ENCODE measurements at regions not wholly inside any gene's neighbourhood (a gene's known extent, or its start where the extent isn't known, plus 50 kb on each side); places are given as distances from the start of the nearest gene placed in this dataset.

DNA sequence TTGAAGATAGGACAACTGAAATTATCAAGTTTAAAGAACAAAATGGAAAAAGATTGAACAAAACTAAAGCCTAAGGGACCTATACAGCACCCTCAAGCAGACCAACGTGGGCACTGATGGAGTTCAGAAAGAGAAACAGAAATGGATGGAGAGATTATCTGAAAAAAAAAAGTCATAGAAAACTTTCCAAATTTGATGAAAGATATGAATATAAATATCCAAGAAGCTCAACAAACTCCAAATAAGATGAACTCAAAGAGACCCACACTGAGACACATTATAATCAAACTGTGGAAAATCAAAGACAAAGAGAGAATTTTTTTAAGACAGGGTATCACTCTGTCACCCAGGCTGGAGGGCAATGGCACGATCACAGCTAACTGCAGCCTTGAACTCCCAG is 128.6 kb upstream of the PUM3 start:
- no peak overlapping the region for H3K23ac ChIP-seq (ENCODE audit: low read length in 2 of 2)
- no peak overlapping the region for H3K14ac ChIP-seq (ENCODE audit: low read length in 2 of 2)
- no peak overlapping the region for H3K9ac ChIP-seq (ENCODE audit: low read length)
- H2BK15ac ChIP-seq (ENCODE audit: low read depth, poor library complexity, severe bottlenecking): no peak overlapping the region
- H3K79me1 ChIP-seq (replicated peaks; ENCODE audit: low read length, poor library complexity, severe bottlenecking): no peaks in the 10 kb centered on the region
- 57% methylated on average over 1 of the region's 2 CpGs for WGBS
- no peaks in the 10 kb centered on the region for H3K4me1 ChIP-seq (ENCODE audit: control insufficient read depth, insufficient read depth, low read depth, low read length)
- H3K18ac ChIP-seq (ENCODE audit: low read depth in 1 of 2, low read length in 2 of 2): no peak overlapping the region
- DNase-seq: no peak
- no peak overlapping the region for H3K27ac ChIP-seq (ENCODE audit: low read length, poor library complexity, severe bottlenecking)
- no peak overlapping the region for H4K91ac ChIP-seq (ENCODE audit: low read length)
- H2BK5ac ChIP-seq (ENCODE audit: low read depth, low read length, poor library complexity, severe bottlenecking): no peak overlapping the region
- H4K8ac ChIP-seq (ENCODE audit: low read length): no peak overlapping the region
- H3K27me3 ChIP-seq (ENCODE audit: control insufficient read depth in 1 of 2, insufficient read depth in 1 of 2, low read length in 2 of 2): no peaks in the 10 kb centered on the region
- no peak overlapping the region for H2AK5ac ChIP-seq (ENCODE audit: low read length, severe bottlenecking)
- no peak overlapping the region for H3K4me2 ChIP-seq (ENCODE audit: low read length, poor library complexity, severe bottlenecking)
- H3K9me3 ChIP-seq (ENCODE audit: control insufficient read depth, low read length): peaks cover 28% of the 10 kb centered on the region
- H2AFZ ChIP-seq (ENCODE audit: low read depth, low read length): no peak overlapping the region
- H2BK120ac ChIP-seq (ENCODE audit: low read depth, low read length): no peak overlapping the region
- no peaks in the 10 kb centered on the region for H3K36me3 ChIP-seq (ENCODE audit: control insufficient read depth in 1 of 2, insufficient read depth in 2 of 2, low read depth in 1 of 2, low read length in 2 of 2)
- no peak overlapping the region for H2BK12ac ChIP-seq (ENCODE audit: low read length in 2 of 2)
- no peak overlapping the region for H3K4ac ChIP-seq (ENCODE audit: low read depth in 1 of 2, low read length in 2 of 2)
- H3K4me3 ChIP-seq (ENCODE audit: insufficient read depth in 1 of 2, low read depth in 1 of 2, low read length in 2 of 2): no peak overlapping the region

GRCh38 chr9:2970864-2971263 is 127.0 kb upstream of the PUM3 start:
- H2BK120ac ChIP-seq (ENCODE audit: low read depth, low read length): no peak overlapping the region
- no peak overlapping the region for H2BK5ac ChIP-seq (ENCODE audit: low read depth, low read length, poor library complexity, severe bottlenecking)
- H3K4ac ChIP-seq (ENCODE audit: low read depth in 1 of 2, low read length in 2 of 2): no peak overlapping the region
- no peak overlapping the region for H3K14ac ChIP-seq (ENCODE audit: low read length in 2 of 2)
- no peaks in the 10 kb centered on the region for H3K79me1 ChIP-seq (replicated peaks; ENCODE audit: low read length, poor library complexity, severe bottlenecking)
- H3K27me3 ChIP-seq (ENCODE audit: control insufficient read depth in 1 of 2, insufficient read depth in 1 of 2, low read length in 2 of 2): peaks cover 0 to 4% of the 10 kb centered on the region in 2 experiments
- H3K4me3 ChIP-seq (ENCODE audit: insufficient read depth in 1 of 2, low read depth in 1 of 2, low read length in 2 of 2): no peak overlapping the region
- no peak overlapping the region for H3K27ac ChIP-seq (ENCODE audit: low read length, poor library complexity, severe bottlenecking)
- no peak overlapping the region for H3K18ac ChIP-seq (ENCODE audit: low read depth in 1 of 2, low read length in 2 of 2)
- no peaks in the 10 kb centered on the region for H3K4me1 ChIP-seq (ENCODE audit: control insufficient read depth, insufficient read depth, low read depth, low read length)
- H3K23ac ChIP-seq (ENCODE audit: low read length in 2 of 2): no peak overlapping the region
- peaks cover 28% of the 10 kb centered on the region for H3K9me3 ChIP-seq (ENCODE audit: control insufficient read depth, low read length)
- no peak overlapping the region for H3K9ac ChIP-seq (ENCODE audit: low read length)
- no peak overlapping the region for H2BK12ac ChIP-seq (ENCODE audit: low read length in 2 of 2)
- H4K8ac ChIP-seq (ENCODE audit: low read length): no peak overlapping the region
- no peak overlapping the region for H3K4me2 ChIP-seq (ENCODE audit: low read length, poor library complexity, severe bottlenecking)
- no peak overlapping the region for H2AFZ ChIP-seq (ENCODE audit: low read depth, low read length)
- no peaks in the 10 kb centered on the region for H3K36me3 ChIP-seq (ENCODE audit: control insufficient read depth in 1 of 2, insufficient read depth in 2 of 2, low read depth in 1 of 2, low read length in 2 of 2)
- H4K91ac ChIP-seq (ENCODE audit: low read length): no peak overlapping the region
- no peak overlapping the region for H2BK15ac ChIP-seq (ENCODE audit: low read depth, poor library complexity, severe bottlenecking)
- no peak for DNase-seq
- H2AK5ac ChIP-seq (ENCODE audit: low read length, severe bottlenecking): no peak overlapping the region

- Histone ChIP-seq H3K4me3 (ENCODE audit: insufficient read depth in 1 of 2, low read depth in 1 of 2, low read length in 2 of 2) (no peak overlapping the region), H3K27ac (ENCODE audit: low read length, poor library complexity, severe bottlenecking) (no peak overlapping the region), H2AK5ac (ENCODE audit: low read length, severe bottlenecking) (no peak overlapping the region), H3K4me1 (ENCODE audit: control insufficient read depth, insufficient read depth, low read depth, low read length) (no peaks in the 10 kb centered on the region), H3K4ac (ENCODE audit: low read depth in 1 of 2, low read length in 2 of 2) (no peak overlapping the region), H2AFZ (ENCODE audit: low read depth, low read length) (no peak overlapping the region), H2BK12ac (ENCODE audit: low read length in 2 of 2) (no peak overlapping the region), H2BK15ac (ENCODE audit: low read depth, poor library complexity, severe bottlenecking) (no peak overlapping the region), H3K79me1 (replicated peaks; ENCODE audit: low read length, poor library complexity, severe bottlenecking) (no peaks in the 10 kb centered on the region), H2BK5ac (ENCODE audit: low read depth, low read length, poor library complexity, severe bottlenecking) (no peak overlapping the region), H4K8ac (ENCODE audit: low read length) (no peak overlapping the region), H3K23ac (ENCODE audit: low read length in 2 of 2) (no peak overlapping the region), H3K36me3 (ENCODE audit: control insufficient read depth in 1 of 2, insufficient read depth in 2 of 2, low read depth in 1 of 2, low read length in 2 of 2) (no peaks in the 10 kb centered on the region), H3K14ac (ENCODE audit: low read length in 2 of 2) (no peak overlapping the region), H3K9me3 (ENCODE audit: control insufficient read depth, low read length) (peaks cover 16% of the 10 kb centered on the region), H3K4me2 (ENCODE audit: low read length, poor library complexity, severe bottlenecking) (no peak overlapping the region), H2BK120ac (ENCODE audit: low read depth, low read length) (no peak overlapping the region), H4K91ac (ENCODE audit: low read length) (no peak overlapping the region), H3K27me3 (ENCODE audit: control insufficient read depth in 1 of 2, insufficient read depth in 1 of 2, low read length in 2 of 2) (peaks cover 0 to 10% of the 10 kb centered on the region in 2 experiments), H3K18ac (ENCODE audit: low read depth in 1 of 2, low read length in 2 of 2) (no peak overlapping the region), H3K9ac (ENCODE audit: low read length) (peak overlapping the region; percentile 10)
- no peak for DNase-seq
These were observed 123.9 kb upstream of the PUM3 start for GRCh38 chr9:2967766-2968165.

- H3K18ac ChIP-seq (ENCODE audit: low read depth in 1 of 2, low read length in 2 of 2): no peak overlapping the region
- H2AK5ac ChIP-seq (ENCODE audit: low read length, severe bottlenecking): no peak overlapping the region
- no peak overlapping the region for H3K4me3 ChIP-seq (ENCODE audit: insufficient read depth in 1 of 2, low read depth in 1 of 2, low read length in 2 of 2)
- H2BK12ac ChIP-seq (ENCODE audit: low read length in 2 of 2): no peak overlapping the region
- H3K9ac ChIP-seq (ENCODE audit: low read length): peak overlapping the region; percentile 10
- no peak overlapping the region for H3K4ac ChIP-seq (ENCODE audit: low read depth in 1 of 2, low read length in 2 of 2)
- H4K8ac ChIP-seq (ENCODE audit: low read length): no peak overlapping the region
- H3K36me3 ChIP-seq (ENCODE audit: control insufficient read depth in 1 of 2, insufficient read depth in 2 of 2, low read depth in 1 of 2, low read length in 2 of 2): no peaks in the 10 kb centered on the region
- no peak overlapping the region for H3K4me2 ChIP-seq (ENCODE audit: low read length, poor library complexity, severe bottlenecking)
- H3K14ac ChIP-seq (ENCODE audit: low read length in 2 of 2): no peak overlapping the region
- no peak overlapping the region for H3K27ac ChIP-seq (ENCODE audit: low read length, poor library complexity, severe bottlenecking)
- H3K79me1 ChIP-seq (replicated peaks; ENCODE audit: low read length, poor library complexity, severe bottlenecking): no peaks in the 10 kb centered on the region
- no peak overlapping the region for H3K23ac ChIP-seq (ENCODE audit: low read length in 2 of 2)
- H4K91ac ChIP-seq (ENCODE audit: low read length): no peak overlapping the region
- DNase-seq: no peak
- H2AFZ ChIP-seq (ENCODE audit: low read depth, low read length): no peak overlapping the region
- H3K9me3 ChIP-seq (ENCODE audit: control insufficient read depth, low read length): peaks cover 6% of the 10 kb centered on the region
- no peak overlapping the region for H2BK5ac ChIP-seq (ENCODE audit: low read depth, low read length, poor library complexity, severe bottlenecking)
- no peak overlapping the region for H2BK120ac ChIP-seq (ENCODE audit: low read depth, low read length)
- H3K4me1 ChIP-seq (ENCODE audit: control insufficient read depth, insufficient read depth, low read depth, low read length): no peaks in the 10 kb centered on the region
- 47% methylated on average over 9 of the region's 10 CpGs for WGBS
- no peak overlapping the region for H2BK15ac ChIP-seq (ENCODE audit: low read depth, poor library complexity, severe bottlenecking)
- peaks cover 0 to 10% of the 10 kb centered on the region in 2 experiments for H3K27me3 ChIP-seq (ENCODE audit: control insufficient read depth in 1 of 2, insufficient read depth in 1 of 2, low read length in 2 of 2)
These were observed 122.8 kb upstream of the PUM3 start for GRCh38 chr9:2966565-2967300.
